ENCODE measurements at regions not wholly inside any gene's neighbourhood (a gene's known extent, or its start where the extent isn't known, plus 50 kb on each side); places are given as distances from the start of the nearest gene placed in this dataset.

- Histone ChIP-seq H3K36me3 (ENCODE audit: control insufficient read depth in 2 of 2, extremely low read depth in 1 of 2, insufficient read depth in 1 of 2, low read length in 1 of 2) (no peaks in the 10 kb centered on the region), H3K4me1 (ENCODE audit: control insufficient read depth in 1 of 2, extremely low read depth in 1 of 2, insufficient read depth in 2 of 2, low read length in 2 of 2) (no peaks in the 10 kb centered on the region), H3K4me3 (ENCODE audit: control insufficient read depth in 1 of 2, extremely low read depth in 1 of 2, low read length in 1 of 2) (no peak overlapping the region), H3K9me3 (no peaks in the 10 kb centered on the region), H3K27me3 (replicated peaks in 1 of 2; ENCODE audit: control insufficient read depth in 2 of 2, extremely low read depth in 1 of 2, insufficient read depth in 2 of 2, low read length in 1 of 2) (peaks cover 0 to 2% of the 10 kb centered on the region in 2 experiments), H3K27ac (ENCODE audit: low read length) (no peak overlapping the region)
- H3K36me3 Mint-ChIP-seq, result no peaks in the 10 kb centered on the region
- WGBS (ENCODE audit: insufficient coverage), result no CpG with 5 or more reads among the region's 4 CpGs
- DNase-seq (no peak), ATAC-seq (replicated peaks in 1 of 4) (no peak)
- POLR2A ChIA-PET, result no interaction called here
- H3K27me3 Mint-ChIP-seq, result peaks cover 17 to 32% of the 10 kb centered on the region in 2 donors
- peaks cover 0 to 6% (median 0%) of the 10 kb centered on the region in 3 donors for H3K9me3 Mint-ChIP-seq
- no peak overlapping the region for H3K27ac Mint-ChIP-seq
- H3K4me3 Mint-ChIP-seq, result no peak overlapping the region
- CTCF ChIA-PET, result no interaction called here
- H3K4me1 Mint-ChIP-seq, result no peaks in the 10 kb centered on the region
Measured at GRCh38 chr10:120260456-120260855, 196.6 kb upstream of the PLPP4 start.

GRCh38 chr10:120262857-120263547, 194.0 kb upstream of the PLPP4 start:
- Histone ChIP-seq H3K4me3 (ENCODE audit: control insufficient read depth in 1 of 2, extremely low read depth in 1 of 2, low read length in 1 of 2) (no peak overlapping the region), H3K36me3 (ENCODE audit: control insufficient read depth in 2 of 2, extremely low read depth in 1 of 2, insufficient read depth in 1 of 2, low read length in 1 of 2) (no peaks in the 10 kb centered on the region), H3K27me3 (replicated peaks in 1 of 2; ENCODE audit: control insufficient read depth in 2 of 2, extremely low read depth in 1 of 2, insufficient read depth in 2 of 2, low read length in 1 of 2) (peaks cover 0 to 2% of the 10 kb centered on the region in 2 experiments), H3K9me3 (no peaks in the 10 kb centered on the region), H3K4me1 (ENCODE audit: control insufficient read depth in 1 of 2, extremely low read depth in 1 of 2, insufficient read depth in 2 of 2, low read length in 2 of 2) (no peaks in the 10 kb centered on the region), H3K27ac (ENCODE audit: low read length) (no peak overlapping the region)
- DNase-seq, result no peak
- H3K27ac Mint-ChIP-seq, result no peak overlapping the region
- no CpG with 5 or more reads among the region's 1 CpG for WGBS (ENCODE audit: insufficient coverage)
- no peaks in the 10 kb centered on the region for H3K36me3 Mint-ChIP-seq
- POLR2A ChIA-PET, result no interaction called here
- CTCF ChIA-PET, result no interaction called here
- no peak overlapping the region for H3K4me3 Mint-ChIP-seq
- peaks cover 17 to 32% of the 10 kb centered on the region in 2 donors for H3K27me3 Mint-ChIP-seq
- no peaks in the 10 kb centered on the region for H3K4me1 Mint-ChIP-seq
- no peak for ATAC-seq (replicated peaks in 1 of 4)
- no peaks in the 10 kb centered on the region for H3K9me3 Mint-ChIP-seq

GRCh38 chr10:120266022-120266421, 191.0 kb upstream of the PLPP4 start:
- ATAC-seq (replicated peaks in 1 of 4), result no peak
- ChIA-PET POLR2A (no interaction called here), CTCF (no interaction called here)
- WGBS (ENCODE audit: insufficient coverage), result no CpG with 5 or more reads among the region's 3 CpGs
- no peak for DNase-seq
- H3K4me1 ChIP-seq (ENCODE audit: control insufficient read depth in 1 of 2, extremely low read depth in 1 of 2, insufficient read depth in 2 of 2, low read length in 2 of 2), result no peaks in the 10 kb centered on the region
- peaks cover 0 to 7% (median 4%) of the 10 kb centered on the region in 3 donors for H3K9me3 Mint-ChIP-seq
- H3K27ac Mint-ChIP-seq, result no peak overlapping the region
- H3K9me3 ChIP-seq, result no peaks in the 10 kb centered on the region
- peaks cover 0 to 2% of the 10 kb centered on the region in 2 experiments for H3K27me3 ChIP-seq (replicated peaks in 1 of 2; ENCODE audit: control insufficient read depth in 2 of 2, extremely low read depth in 1 of 2, insufficient read depth in 2 of 2, low read length in 1 of 2)
- no peak overlapping the region for H3K27ac ChIP-seq (ENCODE audit: low read length)
- peaks cover 17 to 19% of the 10 kb centered on the region in 2 donors for H3K27me3 Mint-ChIP-seq
- H3K36me3 ChIP-seq (ENCODE audit: control insufficient read depth in 2 of 2, extremely low read depth in 1 of 2, insufficient read depth in 1 of 2, low read length in 1 of 2), result no peaks in the 10 kb centered on the region
- H3K4me3 ChIP-seq (ENCODE audit: control insufficient read depth in 1 of 2, extremely low read depth in 1 of 2, low read length in 1 of 2), result no peak overlapping the region
- no peak overlapping the region for H3K4me3 Mint-ChIP-seq
- no peaks in the 10 kb centered on the region for H3K36me3 Mint-ChIP-seq
- H3K4me1 Mint-ChIP-seq, result no peaks in the 10 kb centered on the region

- Mint-ChIP-seq H3K4me1 (no peaks in the 10 kb centered on the region), H3K36me3 (no peaks in the 10 kb centered on the region), H3K4me3 (no peak overlapping the region), H3K9me3 (peaks cover 0 to 8% (median 7%) of the 10 kb centered on the region in 3 donors), H3K27me3 (peaks cover 0 to 3% of the 10 kb centered on the region in 2 donors), H3K27ac (no peak overlapping the region)
- Histone ChIP-seq H3K36me3 (ENCODE audit: control insufficient read depth in 2 of 2, extremely low read depth in 1 of 2, insufficient read depth in 1 of 2, low read length in 1 of 2) (no peaks in the 10 kb centered on the region), H3K4me1 (ENCODE audit: control insufficient read depth in 1 of 2, extremely low read depth in 1 of 2, insufficient read depth in 2 of 2, low read length in 2 of 2) (no peaks in the 10 kb centered on the region), H3K27me3 (replicated peaks in 1 of 2; ENCODE audit: control insufficient read depth in 2 of 2, extremely low read depth in 1 of 2, insufficient read depth in 2 of 2, low read length in 1 of 2) (no peaks in the 10 kb centered on the region), H3K27ac (ENCODE audit: low read length) (no peak overlapping the region), H3K9me3 (no peaks in the 10 kb centered on the region), H3K4me3 (ENCODE audit: control insufficient read depth in 1 of 2, extremely low read depth in 1 of 2, low read length in 1 of 2) (no peak overlapping the region)
- no CpG with 5 or more reads among the region's 1 CpG for WGBS (ENCODE audit: insufficient coverage)
- ATAC-seq (replicated peaks in 1 of 4) (no peak), DNase-seq (no peak)
- ChIA-PET POLR2A (no interaction called here), CTCF (no interaction called here)
Measured at GRCh38 chr10:120270906-120271305, 186.1 kb upstream of the PLPP4 start.

- no peak for DNase-seq
- Mint-ChIP-seq H3K4me1 (no peaks in the 10 kb centered on the region), H3K9me3 (peaks cover 0 to 12% (median 7%) of the 10 kb centered on the region in 3 donors), H3K4me3 (no peak overlapping the region), H3K27ac (no peak overlapping the region), H3K27me3 (peaks cover 2 to 11% of the 10 kb centered on the region in 2 donors), H3K36me3 (no peaks in the 10 kb centered on the region)
- Histone ChIP-seq H3K27me3 (replicated peaks in 1 of 2; ENCODE audit: control insufficient read depth in 2 of 2, extremely low read depth in 1 of 2, insufficient read depth in 2 of 2, low read length in 1 of 2) (no peaks in the 10 kb centered on the region), H3K4me3 (ENCODE audit: control insufficient read depth in 1 of 2, extremely low read depth in 1 of 2, low read length in 1 of 2) (no peak overlapping the region), H3K27ac (ENCODE audit: low read length) (no peak overlapping the region), H3K36me3 (ENCODE audit: control insufficient read depth in 2 of 2, extremely low read depth in 1 of 2, insufficient read depth in 1 of 2, low read length in 1 of 2) (no peaks in the 10 kb centered on the region), H3K9me3 (no peaks in the 10 kb centered on the region), H3K4me1 (ENCODE audit: control insufficient read depth in 1 of 2, extremely low read depth in 1 of 2, insufficient read depth in 2 of 2, low read length in 2 of 2) (no peaks in the 10 kb centered on the region)
- no peak for ATAC-seq (replicated peaks in 1 of 4)
- ChIA-PET CTCF (no interaction called here), POLR2A (no interaction called here)
Measured at GRCh38 chr10:120271696-120272095, 185.3 kb upstream of the PLPP4 start.

- ChIA-PET POLR2A (no interaction called here), CTCF (no interaction called here)
- Mint-ChIP-seq H3K4me3 (no peak overlapping the region), H3K27ac (no peak overlapping the region), H3K36me3 (no peaks in the 10 kb centered on the region), H3K4me1 (no peaks in the 10 kb centered on the region), H3K27me3 (peaks cover 5 to 12% of the 10 kb centered on the region in 2 donors), H3K9me3 (peaks cover 0 to 12% (median 7%) of the 10 kb centered on the region in 3 donors)
- Histone ChIP-seq H3K27me3 (replicated peaks in 1 of 2; ENCODE audit: control insufficient read depth in 2 of 2, extremely low read depth in 1 of 2, insufficient read depth in 2 of 2, low read length in 1 of 2) (no peaks in the 10 kb centered on the region), H3K4me3 (ENCODE audit: control insufficient read depth in 1 of 2, extremely low read depth in 1 of 2, low read length in 1 of 2) (no peak overlapping the region), H3K27ac (ENCODE audit: low read length) (no peak overlapping the region), H3K36me3 (ENCODE audit: control insufficient read depth in 2 of 2, extremely low read depth in 1 of 2, insufficient read depth in 1 of 2, low read length in 1 of 2) (no peaks in the 10 kb centered on the region), H3K9me3 (no peaks in the 10 kb centered on the region), H3K4me1 (ENCODE audit: control insufficient read depth in 1 of 2, extremely low read depth in 1 of 2, insufficient read depth in 2 of 2, low read length in 2 of 2) (no peaks in the 10 kb centered on the region)
- ATAC-seq (replicated peaks in 1 of 4), result no peak
- 92% methylated on average over 2 of the region's 2 CpGs for WGBS (ENCODE audit: insufficient coverage)
- no peak for DNase-seq
Measured at GRCh38 chr10:120272350-120272749, 184.7 kb upstream of the PLPP4 start.

- DNase-seq, result no peak
- ChIA-PET CTCF (no interaction called here), POLR2A (no interaction called here)
- no CpG with 5 or more reads among the region's 1 CpG for WGBS (ENCODE audit: insufficient coverage)
- Mint-ChIP-seq H3K36me3 (no peaks in the 10 kb centered on the region), H3K4me3 (no peak overlapping the region), H3K4me1 (no peaks in the 10 kb centered on the region), H3K9me3 (peaks cover 0 to 12% (median 0%) of the 10 kb centered on the region in 3 donors), H3K27me3 (peaks cover 5 to 15% of the 10 kb centered on the region in 2 donors), H3K27ac (no peak overlapping the region)
- Histone ChIP-seq H3K4me1 (ENCODE audit: control insufficient read depth in 1 of 2, extremely low read depth in 1 of 2, insufficient read depth in 2 of 2, low read length in 2 of 2) (no peaks in the 10 kb centered on the region), H3K36me3 (ENCODE audit: control insufficient read depth in 2 of 2, extremely low read depth in 1 of 2, insufficient read depth in 1 of 2, low read length in 1 of 2) (no peaks in the 10 kb centered on the region), H3K4me3 (ENCODE audit: control insufficient read depth in 1 of 2, extremely low read depth in 1 of 2, low read length in 1 of 2) (no peak overlapping the region), H3K27ac (ENCODE audit: low read length) (no peak overlapping the region), H3K27me3 (replicated peaks in 1 of 2; ENCODE audit: control insufficient read depth in 2 of 2, extremely low read depth in 1 of 2, insufficient read depth in 2 of 2, low read length in 1 of 2) (no peaks in the 10 kb centered on the region), H3K9me3 (no peaks in the 10 kb centered on the region)
- no peak for ATAC-seq (replicated peaks in 1 of 4)
Measured at GRCh38 chr10:120278069-120278468, 179.0 kb upstream of the PLPP4 start.
